SK-N-MC (cell line): ENCODE measurements at regions not wholly inside any gene's neighbourhood (a gene's known extent, or its start where the extent isn't known, plus 50 kb on each side); places are given as distances from the start of the nearest gene placed in this dataset.

ENCODE experiments used
- DNase-seq: peaks from one replicate; pipeline ENCODE4 v3.0.0-alpha.2; 2011; ENCODE audit warnings: low read depth, low spot score
- H3K27ac ChIP-seq: fragments of 200-600 bp; sonication (generic); 2 replicates; pipeline ENCODE4 v1.5.1; 2016; ENCODE audit warnings: mixed run types
- H3K36me3 ChIP-seq: fragments of 200-600 bp; sonication (generic); 2 replicates; pipeline ENCODE4 v1.6.1; 2017; ENCODE audit warnings: antibody characterized with exemption, low read length, mixed read lengths; ENCODE audit not compliant: insufficient read depth
- H3K4me3 ChIP-seq: fragments of 200-600 bp; sonication (generic); 2 replicates; pipeline ENCODE4 v1.5.1; 2016
- H3K9ac ChIP-seq: fragments of 200-600 bp; sonication (generic); 2 replicates; pipeline ENCODE4 v1.8.0; 2017; ENCODE audit warnings: mixed run types, mixed read lengths; ENCODE audit not compliant: insufficient read length
- H3K9me3 ChIP-seq: fragments of 200-600 bp; sonication (generic); 2 replicates; pipeline ENCODE4 v1.6.1; 2017; ENCODE audit warnings: low read depth, mild to moderate bottlenecking, antibody characterized with exemption, low read length, moderate library complexity, mixed read lengths
- EZH2 ChIP-seq: fragments of 200-600 bp; sonication (generic); IDR thresholded peaks from one replicate; pipeline ENCODE4 v1.6.1; 2017; ENCODE audit warnings: antibody characterized with exemption
- FOXP2 ChIP-seq: optimal IDR thresholded peaks from 2 replicates; pipeline ENCODE3; 2011; ENCODE audit warnings: mild to moderate bottlenecking, moderate library complexity; ENCODE audit not compliant: insufficient read depth; ENCODE audit errors: extremely low read length, control extremely low read depth
- POLR2AphosphoS5 ChIP-seq: IDR thresholded peaks from 2 replicates; pipeline ENCODE4 v1.6.1; 2012; ENCODE audit warnings: mild to moderate bottlenecking, low read depth, low read length, borderline replicate concordance

DNA sequence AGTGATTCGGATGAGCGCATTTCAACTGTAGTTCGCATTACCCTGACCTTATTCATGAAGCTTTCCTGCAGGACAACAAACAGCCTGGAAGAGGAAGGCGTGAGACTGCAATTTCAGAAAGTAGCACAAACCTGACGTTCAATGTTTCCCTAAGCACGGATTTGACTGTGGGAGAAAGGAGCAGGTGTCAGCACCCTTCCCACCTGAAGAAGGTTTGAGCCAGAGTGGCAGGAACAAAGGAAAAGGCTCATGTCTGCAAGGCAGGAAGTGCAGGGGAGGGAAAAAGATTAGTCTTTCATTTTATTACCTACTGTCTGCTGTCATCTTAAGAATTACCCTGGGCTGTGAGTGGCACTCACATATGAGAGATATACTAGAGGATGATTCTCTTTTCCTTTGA is 114.0 kb downstream of the MED10 start:
- H3K27ac ChIP-seq, result no peak overlapping the region
- H3K4me3 ChIP-seq, result no peak overlapping the region
- TF ChIP-seq EZH2 (no peak), POLR2AphosphoS5 (no peak), FOXP2 (no peak)
- H3K9me3 ChIP-seq, result no peaks in the 10 kb centered on the region
- H3K36me3 ChIP-seq, result no peaks in the 10 kb centered on the region
- no peak for DNase-seq
- no peak overlapping the region for H3K9ac ChIP-seq

DNA sequence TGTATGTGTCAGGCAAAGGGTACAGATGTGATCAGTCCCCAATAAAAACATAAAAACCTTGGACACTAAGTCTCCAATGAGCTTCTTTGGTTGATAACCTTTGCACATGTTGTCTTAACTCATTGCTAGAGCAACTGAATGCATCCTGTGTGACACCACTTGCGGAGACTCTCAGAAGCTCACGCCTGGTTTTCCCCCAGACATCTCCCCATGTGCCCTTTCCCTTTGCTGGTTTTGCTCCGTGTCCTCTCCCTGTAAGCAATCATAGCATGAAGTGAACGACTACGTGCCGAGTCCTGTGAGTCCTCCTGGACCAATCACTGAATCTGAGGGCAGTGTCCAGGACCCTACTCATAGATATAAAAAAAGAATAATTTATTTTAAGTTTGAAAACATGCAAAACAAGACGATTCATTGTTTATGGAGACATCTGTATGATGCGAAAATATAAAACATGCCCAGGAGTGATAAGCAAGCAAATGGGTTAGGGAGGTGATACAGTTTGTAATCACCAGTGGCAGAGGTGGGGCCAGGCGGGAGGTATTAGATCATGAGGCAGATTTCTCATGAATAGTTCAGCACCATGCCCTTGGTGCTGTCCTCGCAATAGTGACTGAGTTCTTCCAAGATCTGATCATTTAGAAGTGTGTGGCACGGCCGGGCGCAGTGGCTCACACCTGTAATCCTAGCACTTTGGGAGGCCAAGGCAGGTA is 115.5 kb downstream of the MED10 start:
- H3K36me3 ChIP-seq, result no peaks in the 10 kb centered on the region
- DNase-seq, result no peak
- H3K27ac ChIP-seq, result no peak overlapping the region
- TF ChIP-seq EZH2 (no peak), POLR2AphosphoS5 (no peak), FOXP2 (no peak)
- no peak overlapping the region for H3K9ac ChIP-seq
- no peaks in the 10 kb centered on the region for H3K9me3 ChIP-seq
- no peak overlapping the region for H3K4me3 ChIP-seq

DNA sequence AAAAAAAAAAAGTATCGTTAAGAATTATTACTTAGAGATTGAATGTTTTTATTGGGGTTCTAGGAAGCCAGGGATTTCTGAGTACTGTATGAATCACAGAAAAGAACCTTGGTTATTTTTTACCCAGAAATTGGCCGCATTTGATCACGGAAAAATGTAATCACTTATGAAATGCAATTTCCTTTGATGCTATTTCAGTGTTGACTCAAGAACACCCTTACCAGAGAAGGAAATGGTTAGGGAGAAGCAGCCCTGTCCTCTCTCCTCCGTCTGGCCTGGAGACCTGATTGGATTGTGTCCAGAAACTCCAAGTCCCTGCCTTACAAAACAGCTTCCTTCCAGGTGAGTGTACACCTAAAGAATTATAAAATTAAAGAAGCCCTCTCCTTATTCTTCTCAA is 116.7 kb downstream of the MED10 start:
- Histone ChIP-seq H3K27ac (no peak overlapping the region), H3K9ac (no peak overlapping the region), H3K4me3 (no peak overlapping the region), H3K9me3 (no peaks in the 10 kb centered on the region), H3K36me3 (no peaks in the 10 kb centered on the region)
- DNase-seq, result no peak
- no peak for TF ChIP-seq POLR2AphosphoS5
- TF ChIP-seq FOXP2, result no peak
- TF ChIP-seq EZH2, result no peak

DNA sequence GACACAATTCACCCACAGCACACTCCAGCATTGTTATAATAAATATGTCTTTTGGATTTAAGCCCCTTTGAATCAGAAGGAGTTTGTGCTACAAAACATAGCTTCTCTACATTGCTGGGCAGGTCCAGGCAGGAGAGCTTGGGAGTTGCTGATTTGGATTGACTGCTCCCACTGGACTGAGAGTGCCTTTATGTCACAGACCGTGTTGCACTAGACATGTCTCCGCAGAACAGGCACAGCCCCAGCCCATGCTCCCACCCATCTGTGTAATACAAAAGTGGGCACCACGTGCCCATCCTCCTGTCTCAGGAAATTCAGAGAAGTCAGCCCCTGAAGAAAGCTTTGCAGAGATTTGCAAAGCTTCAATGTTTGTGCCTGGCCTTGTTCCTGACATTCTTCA is 117.1 kb downstream of the MED10 start:
- H3K27ac ChIP-seq, result no peak overlapping the region
- no peaks in the 10 kb centered on the region for H3K9me3 ChIP-seq
- H3K4me3 ChIP-seq, result no peak overlapping the region
- H3K9ac ChIP-seq, result no peak overlapping the region
- H3K36me3 ChIP-seq, result no peaks in the 10 kb centered on the region
- no peak for DNase-seq
- TF ChIP-seq FOXP2 (no peak), EZH2 (no peak)

DNA sequence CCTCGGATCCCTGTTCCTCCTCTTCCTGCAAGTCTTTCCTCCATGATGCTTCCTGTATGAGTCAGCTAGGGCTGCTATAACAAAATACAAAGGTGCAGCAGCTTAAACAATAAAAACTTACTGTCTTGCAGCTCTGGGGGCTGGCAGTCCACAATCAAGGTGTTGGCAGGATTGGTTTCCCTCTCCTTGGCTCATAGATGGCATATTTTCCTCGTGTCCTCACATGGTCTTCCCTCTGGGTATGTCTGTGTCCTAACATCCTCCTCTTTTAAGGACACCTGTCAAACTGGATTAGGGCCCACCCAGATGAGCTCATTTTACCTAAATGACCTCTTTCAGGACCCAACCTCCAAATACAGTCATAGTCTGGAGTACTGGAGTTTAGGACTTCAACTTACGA is 117.5 kb downstream of the MED10 start:
- no peaks in the 10 kb centered on the region for H3K36me3 ChIP-seq
- no peak overlapping the region for H3K4me3 ChIP-seq
- H3K27ac ChIP-seq, result no peak overlapping the region
- H3K9me3 ChIP-seq, result no peaks in the 10 kb centered on the region
- no peak for DNase-seq
- H3K9ac ChIP-seq, result no peak overlapping the region
- no peak for TF ChIP-seq EZH2
- no peak for TF ChIP-seq FOXP2
- no peak for TF ChIP-seq POLR2AphosphoS5

DNA sequence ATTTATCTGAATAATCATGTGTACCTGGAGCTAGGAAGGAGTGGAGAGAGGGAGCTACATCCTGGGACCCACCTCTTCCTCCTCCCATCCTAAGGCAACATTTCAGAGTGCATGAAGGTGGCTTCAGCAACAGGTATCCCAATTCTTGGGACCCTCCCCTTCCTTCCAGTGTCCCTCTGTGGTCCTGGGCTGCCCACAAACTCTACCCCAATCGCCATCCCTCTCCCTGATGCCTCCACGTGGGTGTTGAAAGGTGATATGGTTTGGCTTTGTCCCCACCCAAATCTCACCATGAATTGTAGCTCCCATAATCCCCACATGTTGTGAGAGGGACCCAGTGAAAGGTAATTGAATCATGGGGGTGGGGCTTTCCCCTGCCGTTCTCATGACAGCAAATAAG is 121.4 kb downstream of the MED10 start:
- Histone ChIP-seq H3K4me3 (no peak overlapping the region), H3K9me3 (no peaks in the 10 kb centered on the region), H3K9ac (no peak overlapping the region), H3K27ac (no peak overlapping the region), H3K36me3 (no peaks in the 10 kb centered on the region)
- no peak for TF ChIP-seq POLR2AphosphoS5
- no peak for DNase-seq

DNA sequence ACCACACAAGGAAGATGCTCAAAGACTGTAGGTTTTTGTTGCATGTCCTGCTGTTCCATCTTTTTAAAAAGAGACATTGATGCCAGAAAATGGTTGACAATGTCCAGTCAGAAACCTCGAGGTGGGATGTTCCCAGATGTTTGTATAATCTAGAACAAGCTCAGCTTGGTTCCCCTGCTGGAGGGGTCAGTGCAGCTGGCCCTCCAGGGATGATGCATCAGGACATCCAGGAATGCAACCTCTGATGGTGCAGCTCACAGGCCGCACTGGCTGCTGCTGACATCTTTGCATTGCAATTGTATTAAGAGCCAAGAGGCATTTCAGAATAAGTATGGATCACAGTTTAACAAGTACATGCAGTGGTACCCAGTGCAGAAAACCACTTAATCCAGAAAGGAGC is 122.4 kb downstream of the MED10 start:
- Histone ChIP-seq H3K27ac (no peak overlapping the region), H3K9ac (no peak overlapping the region), H3K9me3 (no peaks in the 10 kb centered on the region), H3K4me3 (no peak overlapping the region), H3K36me3 (no peaks in the 10 kb centered on the region)
- DNase-seq, result no peak
- TF ChIP-seq EZH2, result no peak
- TF ChIP-seq POLR2AphosphoS5, result no peak
- no peak for TF ChIP-seq FOXP2

DNA sequence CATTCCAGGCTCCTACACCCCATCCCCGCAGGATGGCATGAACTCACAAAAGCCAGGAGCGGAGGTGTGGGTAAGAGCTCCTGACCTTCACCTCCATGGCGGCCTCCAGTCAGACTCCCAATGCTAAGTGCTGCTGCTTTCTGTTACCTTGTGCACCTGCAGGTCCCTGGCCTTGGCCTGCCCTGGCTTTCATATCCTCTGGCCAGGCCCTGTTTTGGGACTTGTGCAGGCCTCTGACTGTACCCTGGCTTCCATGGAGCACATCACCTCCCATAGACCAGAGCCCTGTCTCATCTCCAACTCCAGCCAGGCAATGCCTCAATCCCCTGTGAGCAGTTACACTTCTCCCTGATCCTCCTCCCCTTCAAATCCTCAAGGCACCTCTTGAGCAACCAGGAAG is 124.5 kb downstream of the MED10 start:
- Histone ChIP-seq H3K9ac (no peak overlapping the region), H3K9me3 (no peaks in the 10 kb centered on the region), H3K36me3 (no peaks in the 10 kb centered on the region), H3K27ac (no peak overlapping the region), H3K4me3 (no peak overlapping the region)
- DNase-seq, result no peak
- TF ChIP-seq FOXP2 (no peak), POLR2AphosphoS5 (no peak), EZH2 (no peak)

DNA sequence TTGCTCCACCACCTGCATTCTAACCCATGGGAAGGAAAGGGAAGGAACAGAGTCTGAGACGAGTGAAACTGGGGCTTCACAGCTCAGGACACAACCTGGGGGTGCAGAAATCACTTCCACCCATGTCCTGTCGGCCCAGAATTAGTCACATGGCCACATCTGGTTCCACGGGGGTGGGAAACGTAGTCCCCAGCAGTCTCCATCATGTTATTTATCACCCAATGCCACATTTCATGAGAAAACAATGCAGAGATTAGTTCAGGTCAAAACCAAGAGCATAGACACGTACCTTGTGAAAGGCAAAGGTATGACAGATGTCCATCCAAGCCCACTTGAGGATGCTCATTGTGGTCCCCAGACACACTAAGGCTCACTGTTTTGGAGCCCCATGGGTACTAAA is 125.1 kb downstream of the MED10 start:
- Histone ChIP-seq H3K4me3 (no peak overlapping the region), H3K9me3 (no peaks in the 10 kb centered on the region), H3K27ac (no peak overlapping the region), H3K36me3 (no peaks in the 10 kb centered on the region), H3K9ac (no peak overlapping the region)
- no peak for DNase-seq
- TF ChIP-seq FOXP2 (no peak), EZH2 (no peak), POLR2AphosphoS5 (no peak)
